ENCODE measurements at regions not wholly inside any gene's neighbourhood (a gene's known extent, or its start where the extent isn't known, plus 50 kb on each side); places are given as distances from the start of the nearest gene placed in this dataset.

- Histone ChIP-seq H3K27me3 (ENCODE audit: low read depth) (peaks cover 2% of the 10 kb centered on the region; the same call in 1 of the 2 replicates), H3K36me3 (replicated peaks) (no peaks in the 10 kb centered on the region), H3K4me1 (no peaks in the 10 kb centered on the region), H3K4me3 (no peak overlapping the region), H3K9me3 (no peaks in the 10 kb centered on the region)
- in situ Hi-C loops (cut with MboI; ENCODE audit: low sequenced_read_pairs) = no loop called here
- DNase-seq (ENCODE audit: low spot score in 2 of 2) = no peak
Observed at GRCh38 chr3:61438253-61439121, 122.9 kb upstream of the PTPRG start.

- peaks cover 2% of the 10 kb centered on the region; the same call in 1 of the 2 replicates for H3K27me3 ChIP-seq (ENCODE audit: low read depth)
- DNase-seq (ENCODE audit: low spot score in 2 of 2) = no peak
- in situ Hi-C loops (cut with MboI; ENCODE audit: low sequenced_read_pairs) = no loop called here
- H3K4me3 ChIP-seq = no peak overlapping the region
- no peaks in the 10 kb centered on the region for H3K4me1 ChIP-seq
- no peaks in the 10 kb centered on the region for H3K36me3 ChIP-seq (replicated peaks)
- no peaks in the 10 kb centered on the region for H3K9me3 ChIP-seq
Observed at GRCh38 chr3:61439122-61439458, 122.3 kb upstream of the PTPRG start.

- in situ Hi-C loops (cut with MboI; ENCODE audit: low sequenced_read_pairs) = no loop called here
- Histone ChIP-seq H3K36me3 (replicated peaks) (no peaks in the 10 kb centered on the region), H3K27me3 (ENCODE audit: low read depth) (peaks cover 2% of the 10 kb centered on the region; the same call in 1 of the 2 replicates), H3K9me3 (no peaks in the 10 kb centered on the region), H3K4me3 (no peak overlapping the region), H3K4me1 (no peaks in the 10 kb centered on the region)
- DNase-seq (ENCODE audit: low spot score in 2 of 2) = no peak
Observed at GRCh38 chr3:61442696-61443095, 118.7 kb upstream of the PTPRG start.

GRCh38 chr3:61443886-61444285, 117.5 kb upstream of the PTPRG start:
- no peak for DNase-seq (ENCODE audit: low spot score in 2 of 2)
- in situ Hi-C loops (cut with MboI; ENCODE audit: low sequenced_read_pairs) = no loop called here
- no peaks in the 10 kb centered on the region for H3K4me1 ChIP-seq

GRCh38 chr3:61444782-61445181, 116.6 kb upstream of the PTPRG start:
- Histone ChIP-seq H3K9me3 (no peaks in the 10 kb centered on the region), H3K36me3 (replicated peaks) (no peaks in the 10 kb centered on the region), H3K27me3 (ENCODE audit: low read depth) (no peaks in the 10 kb centered on the region), H3K4me3 (no peak overlapping the region), H3K4me1 (no peaks in the 10 kb centered on the region)
- no peak for DNase-seq (ENCODE audit: low spot score in 2 of 2)
- in situ Hi-C loops (cut with MboI; ENCODE audit: low sequenced_read_pairs) = no loop called here

More at GRCh38 chr3:61443886-61444285, 117.5 kb upstream of the PTPRG start:
- Histone ChIP-seq H3K27me3 (ENCODE audit: low read depth) (no peaks in the 10 kb centered on the region), H3K36me3 (replicated peaks) (no peaks in the 10 kb centered on the region), H3K4me3 (no peak overlapping the region), H3K9me3 (no peaks in the 10 kb centered on the region)

GRCh38 chr3:61445924-61446323, 115.4 kb upstream of the PTPRG start:
- Histone ChIP-seq H3K36me3 (replicated peaks) (no peaks in the 10 kb centered on the region), H3K9me3 (no peaks in the 10 kb centered on the region), H3K27me3 (ENCODE audit: low read depth) (no peaks in the 10 kb centered on the region), H3K4me3 (no peak overlapping the region), H3K4me1 (no peaks in the 10 kb centered on the region)
- in situ Hi-C loops (cut with MboI; ENCODE audit: low sequenced_read_pairs) = no loop called here
- no peak for DNase-seq (ENCODE audit: low spot score in 2 of 2)

- Histone ChIP-seq H3K27me3 (ENCODE audit: low read depth) (no peaks in the 10 kb centered on the region), H3K36me3 (replicated peaks) (no peaks in the 10 kb centered on the region), H3K4me1 (no peaks in the 10 kb centered on the region), H3K9me3 (no peaks in the 10 kb centered on the region), H3K4me3 (no peak overlapping the region)
- in situ Hi-C loops (cut with MboI; ENCODE audit: low sequenced_read_pairs) = no loop called here
- DNase-seq (ENCODE audit: low spot score in 2 of 2) = no peak
Observed at GRCh38 chr3:61446341-61446740, 115.0 kb upstream of the PTPRG start.

- Histone ChIP-seq H3K4me1 (no peaks in the 10 kb centered on the region), H3K4me3 (no peak overlapping the region), H3K9me3 (no peaks in the 10 kb centered on the region), H3K36me3 (replicated peaks) (no peaks in the 10 kb centered on the region), H3K27me3 (ENCODE audit: low read depth) (no peaks in the 10 kb centered on the region)
- in situ Hi-C loops (cut with MboI; ENCODE audit: low sequenced_read_pairs) = no loop called here
- no peak for DNase-seq (ENCODE audit: low spot score in 2 of 2)
Observed at GRCh38 chr3:61448378-61448777, 113.0 kb upstream of the PTPRG start.

GRCh38 chr3:61449327-61450040, 111.9 kb upstream of the PTPRG start:
- Histone ChIP-seq H3K36me3 (replicated peaks) (no peaks in the 10 kb centered on the region), H3K27me3 (ENCODE audit: low read depth) (no peaks in the 10 kb centered on the region), H3K9me3 (no peaks in the 10 kb centered on the region), H3K4me3 (no peak overlapping the region), H3K4me1 (no peaks in the 10 kb centered on the region)
- in situ Hi-C loops (cut with MboI; ENCODE audit: low sequenced_read_pairs) = no loop called here
- no peak for DNase-seq (ENCODE audit: low spot score in 2 of 2)

GRCh38 chr3:61450866-61451265, 110.5 kb upstream of the PTPRG start:
- in situ Hi-C loops (cut with MboI; ENCODE audit: low sequenced_read_pairs) = no loop called here
- no peak for DNase-seq (ENCODE audit: low spot score in 2 of 2)
- no peaks in the 10 kb centered on the region for H3K4me1 ChIP-seq
- no peaks in the 10 kb centered on the region for H3K36me3 ChIP-seq (replicated peaks)
- no peak overlapping the region for H3K4me3 ChIP-seq
- no peaks in the 10 kb centered on the region for H3K27me3 ChIP-seq (ENCODE audit: low read depth)
- no peaks in the 10 kb centered on the region for H3K9me3 ChIP-seq

- Histone ChIP-seq H3K4me1 (no peaks in the 10 kb centered on the region), H3K9me3 (no peaks in the 10 kb centered on the region), H3K4me3 (no peak overlapping the region), H3K27me3 (ENCODE audit: low read depth) (no peaks in the 10 kb centered on the region), H3K36me3 (replicated peaks) (no peaks in the 10 kb centered on the region)
- no peak for DNase-seq (ENCODE audit: low spot score in 2 of 2)
- in situ Hi-C loops (cut with MboI; ENCODE audit: low sequenced_read_pairs) = no loop called here
Observed at GRCh38 chr3:61451841-61452240, 109.5 kb upstream of the PTPRG start.

- in situ Hi-C loops (cut with MboI; ENCODE audit: low sequenced_read_pairs) = no loop called here
- H3K9me3 ChIP-seq = no peaks in the 10 kb centered on the region
- H3K27me3 ChIP-seq (ENCODE audit: low read depth) = no peaks in the 10 kb centered on the region
- H3K4me3 ChIP-seq = no peak overlapping the region
- H3K36me3 ChIP-seq (replicated peaks) = no peaks in the 10 kb centered on the region
- no peak for DNase-seq (ENCODE audit: low spot score in 2 of 2)
- H3K4me1 ChIP-seq = no peaks in the 10 kb centered on the region
Observed at GRCh38 chr3:61452535-61453090, 108.8 kb upstream of the PTPRG start.

GRCh38 chr3:61454006-61454585, 107.3 kb upstream of the PTPRG start:
- H3K4me3 ChIP-seq = no peak overlapping the region
- in situ Hi-C loops (cut with MboI; ENCODE audit: low sequenced_read_pairs) = no loop called here

GRCh38 chr3:61454801-61455200, 106.6 kb upstream of the PTPRG start:
- Histone ChIP-seq H3K36me3 (replicated peaks) (no peaks in the 10 kb centered on the region), H3K4me3 (no peak overlapping the region), H3K9me3 (no peaks in the 10 kb centered on the region), H3K27me3 (ENCODE audit: low read depth) (no peaks in the 10 kb centered on the region), H3K4me1 (no peaks in the 10 kb centered on the region)
- DNase-seq (ENCODE audit: low spot score in 2 of 2) = no peak
- in situ Hi-C loops (cut with MboI; ENCODE audit: low sequenced_read_pairs) = no loop called here

More at GRCh38 chr3:61454006-61454585, 107.3 kb upstream of the PTPRG start:
- no peak for DNase-seq (ENCODE audit: low spot score in 2 of 2)
- Histone ChIP-seq H3K27me3 (ENCODE audit: low read depth) (no peaks in the 10 kb centered on the region), H3K36me3 (replicated peaks) (no peaks in the 10 kb centered on the region), H3K4me1 (no peaks in the 10 kb centered on the region), H3K9me3 (no peaks in the 10 kb centered on the region)

All from HAP-1 (cell line).